Ureter (tissue), 1 donor: ENCODE measurements at regions not wholly inside any gene's neighbourhood (a gene's known extent, or its start where the extent isn't known, plus 50 kb on each side); places are given as distances from the start of the nearest gene placed in this dataset.

Experiments
- DNase-seq: peaks from one replicate; pipeline ENCODE4 v3.0.0-alpha.2; 2020; ENCODE audit warnings: low spot score
- donor health status: DM: yes; HTN: yes; CAD: no.

DNA sequence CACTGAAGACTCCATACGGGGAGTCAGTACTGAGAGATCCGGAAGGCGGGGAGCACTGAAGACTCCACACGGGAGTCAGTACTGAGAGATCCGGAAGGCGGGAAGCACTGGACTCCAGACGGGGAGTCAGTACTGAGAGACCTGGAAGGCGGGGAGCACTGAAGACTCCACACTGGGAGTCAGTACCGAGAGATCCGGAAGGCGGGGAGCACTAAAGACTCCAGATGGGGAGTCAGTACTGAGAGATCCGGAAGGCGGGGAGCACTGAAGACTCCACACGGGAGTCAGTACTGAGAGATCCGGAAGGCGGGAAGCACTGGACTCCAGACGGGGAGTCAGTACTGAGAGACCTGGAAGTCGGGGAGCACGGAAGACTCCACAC lies 77.2 kb downstream of the DLL1 start:
- peak; percentile 18 for DNase-seq

DNA sequence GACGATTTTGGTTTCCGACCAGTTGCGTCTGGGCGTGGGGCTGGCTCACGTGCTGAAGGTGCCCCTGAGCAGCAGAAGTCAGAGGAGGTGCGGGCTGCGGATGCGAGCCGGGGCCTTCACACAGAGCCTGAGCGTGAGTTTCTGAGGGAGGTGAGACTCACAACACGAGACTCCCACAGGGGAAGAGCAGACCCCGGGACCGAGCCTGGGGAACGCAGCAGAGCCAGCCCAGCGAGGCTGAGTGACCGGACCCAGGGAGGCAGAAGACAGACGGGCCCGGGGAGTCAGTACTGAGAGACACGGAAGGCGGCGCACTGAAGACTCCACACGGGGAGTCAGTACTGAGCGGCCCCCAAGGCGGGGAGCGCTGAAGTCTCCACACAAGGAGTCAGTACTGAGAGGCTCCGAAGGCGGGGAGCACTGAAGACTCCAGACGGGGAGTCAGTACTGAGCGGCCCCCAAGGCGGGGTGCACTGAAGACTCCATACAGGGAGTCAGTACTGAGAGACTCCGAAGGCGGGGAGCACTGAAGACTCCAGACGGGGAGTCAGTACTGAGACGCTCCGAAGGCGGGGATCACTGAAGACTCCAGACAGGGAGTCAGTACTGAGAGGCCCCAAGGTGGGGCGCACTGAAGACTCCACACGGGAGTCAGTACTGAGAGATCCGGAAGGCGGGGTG lies 77.8 kb downstream of the DLL1 start:
- peak; percentile 37 for DNase-seq

- peak; percentile 32 for DNase-seq
Measured at GRCh38 chr6:170212051-170212756, 78.7 kb downstream of the DLL1 start.

DNA sequence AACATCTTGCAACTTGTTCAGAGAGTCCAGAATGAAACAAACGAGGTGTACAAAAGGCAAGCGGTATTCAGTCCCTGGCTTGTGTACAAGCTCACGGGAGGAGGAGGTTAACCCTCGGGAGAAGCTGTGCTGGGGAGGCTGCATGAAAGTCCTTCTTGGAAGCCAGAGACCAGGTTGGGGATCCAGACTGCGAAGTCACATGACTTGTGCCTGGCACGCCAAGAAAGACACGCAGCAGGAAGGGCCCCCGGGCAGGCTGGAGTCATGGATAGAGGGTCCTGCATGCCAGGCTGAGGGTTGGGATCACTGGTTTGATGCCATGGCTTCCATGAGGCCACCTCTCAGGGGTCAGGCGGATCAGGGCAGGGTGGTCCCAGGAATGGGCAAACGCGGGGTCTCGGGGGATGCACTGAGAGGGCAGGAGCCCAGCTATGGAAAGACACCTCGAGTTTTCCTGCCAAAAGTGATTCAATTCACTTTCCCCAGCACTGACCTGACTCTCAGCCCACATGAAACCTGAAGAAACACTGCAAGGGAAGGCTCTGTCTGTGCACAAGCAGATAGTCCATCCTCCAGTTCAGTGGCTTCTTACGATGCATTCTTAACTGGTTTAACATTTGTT lies 79.4 kb downstream of the DLL1 start:
- DNase-seq, result peak; percentile 31

GRCh38 chr6:170210651-170211403 lies 80.1 kb downstream of the DLL1 start:
- peak; percentile 14 for DNase-seq

GRCh38 chr6:170210026-170210390 lies 80.9 kb downstream of the DLL1 start:
- no peak for DNase-seq

DNA sequence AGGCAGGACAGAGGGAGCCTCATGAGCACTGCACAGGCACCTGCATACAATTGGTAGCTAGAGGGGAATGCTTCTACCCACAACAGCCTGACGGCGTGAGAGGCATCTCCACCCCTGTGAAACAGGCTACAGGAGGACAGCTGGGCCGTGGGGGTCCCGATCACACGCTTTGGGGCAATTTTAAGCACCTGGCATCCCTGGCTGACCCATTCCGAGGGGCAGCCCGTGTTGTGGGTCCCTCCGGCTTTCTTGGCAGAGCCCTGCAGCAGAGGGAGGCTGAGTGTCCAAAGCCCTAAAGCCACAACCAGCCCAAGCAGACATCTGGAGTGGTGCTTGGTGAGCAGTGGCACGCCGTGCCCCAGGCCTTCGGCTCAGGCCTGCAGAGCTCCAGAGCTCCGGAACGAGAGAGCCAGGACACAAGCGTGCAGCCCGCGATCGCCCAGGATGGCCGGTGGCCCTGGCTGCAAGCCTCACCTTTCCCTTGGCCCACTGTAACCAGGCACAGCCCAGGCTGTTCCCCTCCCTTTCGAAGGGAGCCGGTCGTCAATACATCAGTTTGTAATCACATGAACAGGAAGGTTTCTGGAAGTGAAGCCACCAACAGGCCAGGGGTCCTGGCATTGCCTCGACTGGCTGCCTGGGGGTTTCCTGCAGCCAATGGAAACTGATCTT lies 81.4 kb downstream of the DLL1 start:
- DNase-seq, result peak; percentile 37

DNA sequence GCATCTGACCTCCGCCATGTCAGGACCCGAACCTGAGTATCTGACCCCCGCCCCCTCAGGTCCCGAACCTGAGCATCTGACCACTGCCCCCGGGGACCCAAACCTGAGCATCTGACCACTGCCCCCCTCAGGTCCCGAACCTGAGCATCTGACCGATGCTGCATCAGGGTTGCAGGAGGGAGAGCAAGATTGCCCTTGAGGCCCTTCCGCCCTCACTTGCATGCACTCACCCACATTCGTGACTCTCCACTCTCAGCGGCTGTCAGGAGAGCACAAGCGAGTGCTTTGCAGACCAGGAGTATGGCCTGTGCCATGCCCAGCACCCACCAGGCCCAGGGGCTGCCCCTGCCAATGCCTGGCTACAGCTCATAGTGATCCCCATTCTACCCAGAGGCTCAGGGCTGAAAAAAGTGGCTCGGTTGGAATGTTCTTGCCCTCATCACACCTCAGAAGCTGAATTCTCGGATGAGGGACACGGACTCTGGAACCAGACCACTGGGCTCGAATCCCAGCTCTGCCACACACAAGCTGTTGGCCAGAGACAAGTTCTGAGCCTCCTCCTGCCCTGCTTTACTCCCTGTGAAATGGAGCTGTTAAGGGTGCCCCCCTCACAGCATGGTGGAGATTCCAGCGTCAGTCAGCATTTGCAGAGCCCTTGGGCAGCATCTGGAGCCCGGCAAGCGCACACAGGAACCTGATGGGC lies 82.1 kb downstream of the DLL1 start:
- DNase-seq, result peak; percentile 29

GRCh38 chr6:170208182-170208601 lies 82.7 kb downstream of the DLL1 start:
- DNase-seq, result no peak

GRCh38 chr6:170207586-170208181 lies 83.2 kb downstream of the DLL1 start:
- no peak for DNase-seq

DNA sequence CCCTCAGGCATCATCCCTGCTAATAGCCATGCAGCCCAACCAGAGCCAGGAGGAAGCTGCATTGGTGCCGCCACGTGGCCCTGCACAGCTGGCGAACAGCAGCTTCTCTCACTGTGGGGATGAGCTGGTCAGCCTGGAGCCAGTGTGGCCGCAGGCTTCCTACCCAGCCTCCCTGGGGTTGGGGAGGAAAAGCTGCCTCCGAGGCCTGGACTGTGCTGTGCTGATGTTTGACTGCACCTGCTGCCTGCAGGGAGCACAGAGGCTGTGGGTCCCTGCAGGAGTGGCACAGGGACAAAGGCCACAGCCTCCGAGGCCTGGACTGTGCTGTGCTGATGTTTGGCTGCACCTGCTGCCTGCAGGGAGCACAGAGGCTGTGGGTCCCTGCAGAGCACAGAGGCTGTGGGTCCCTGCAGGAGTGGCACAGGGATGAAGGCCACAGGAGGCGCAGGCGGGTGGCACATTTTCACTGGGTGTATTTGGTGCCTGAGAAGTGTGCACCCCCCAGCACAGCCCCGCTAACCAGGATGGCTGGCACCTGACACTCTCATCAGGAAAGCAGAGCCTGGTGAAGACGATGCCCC lies 83.9 kb downstream of the DLL1 start:
- peak; percentile 37 for DNase-seq

GRCh38 chr6:170206317-170206621 lies 84.6 kb downstream of the DLL1 start:
- no peak for DNase-seq

DNA sequence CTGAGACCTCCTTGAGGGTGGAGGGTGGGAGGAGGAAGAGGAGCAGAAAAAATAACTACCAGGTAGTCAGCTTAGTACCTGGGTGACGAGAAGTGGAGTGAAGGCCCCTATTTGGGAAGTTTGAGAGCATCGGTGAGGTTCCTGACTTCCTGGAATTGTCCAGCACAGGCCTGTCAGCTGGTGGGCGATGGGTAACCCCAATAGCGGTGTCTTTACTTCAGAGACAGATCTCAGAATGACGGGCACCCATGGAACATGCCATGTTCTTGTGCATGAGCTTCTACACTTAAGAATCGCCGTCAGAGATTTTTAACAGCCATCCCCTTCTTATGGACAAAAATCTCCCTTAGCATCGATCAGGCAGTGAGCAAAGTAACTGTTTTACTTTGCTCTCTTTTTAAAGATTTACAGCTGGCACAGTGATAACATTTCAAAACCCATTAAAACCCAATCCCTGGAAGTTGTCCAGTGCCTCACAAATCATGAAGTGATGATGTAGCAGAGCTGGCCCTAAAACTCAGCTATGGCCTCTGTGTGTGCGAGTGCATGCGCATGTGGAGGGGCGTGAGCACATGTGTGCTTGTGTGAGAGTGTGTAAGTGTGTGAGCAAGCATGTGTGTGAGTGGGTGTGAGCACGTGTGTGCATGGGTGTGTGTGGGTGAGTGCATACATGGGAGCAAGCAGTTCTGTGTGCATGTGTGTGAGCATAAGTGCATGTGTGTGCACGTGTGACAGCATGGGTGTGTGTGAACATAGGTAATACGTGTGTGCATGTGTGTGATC lies 85.2 kb downstream of the DLL1 start:
- peak; percentile 29 for DNase-seq

DNA sequence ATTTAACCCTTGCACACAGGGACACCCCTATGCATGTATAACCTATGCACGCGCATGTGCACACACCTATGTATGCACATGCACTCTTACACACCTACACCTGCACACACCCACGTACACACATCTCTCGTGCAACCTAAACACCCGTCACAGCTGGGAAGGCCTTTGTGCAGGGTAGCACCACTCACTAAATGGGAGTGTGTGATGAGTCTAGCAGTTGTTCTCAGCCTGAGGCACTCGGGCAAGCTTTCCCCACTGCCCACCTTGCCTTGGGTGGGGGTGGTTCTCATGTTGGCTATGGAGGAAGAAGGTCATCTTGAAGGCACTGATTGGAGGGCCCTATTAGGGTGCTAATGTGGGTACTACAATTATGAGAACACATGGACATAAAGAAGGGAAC lies 85.8 kb downstream of the DLL1 start:
- peak; percentile 31 for DNase-seq

DNA sequence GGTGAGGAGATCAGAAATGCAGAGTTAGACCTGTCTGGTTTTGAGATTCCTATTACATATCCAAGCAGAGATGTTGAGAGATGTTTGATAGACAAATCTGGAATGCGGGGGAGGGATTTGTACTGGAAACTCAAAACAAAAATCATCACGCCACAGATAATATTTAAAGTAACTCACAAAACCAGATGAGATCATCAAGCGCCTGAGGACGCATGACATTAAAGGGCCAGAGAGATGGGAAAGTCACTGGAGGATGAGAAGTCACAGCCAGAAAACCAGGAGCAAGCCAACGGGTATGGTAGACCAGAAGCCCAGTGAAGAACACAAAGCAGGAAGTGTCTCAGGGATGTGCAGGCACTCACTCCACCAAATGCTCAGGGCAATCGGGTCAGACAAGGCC lies 87.7 kb downstream of the DLL1 start:
- DNase-seq, result no peak

DNA sequence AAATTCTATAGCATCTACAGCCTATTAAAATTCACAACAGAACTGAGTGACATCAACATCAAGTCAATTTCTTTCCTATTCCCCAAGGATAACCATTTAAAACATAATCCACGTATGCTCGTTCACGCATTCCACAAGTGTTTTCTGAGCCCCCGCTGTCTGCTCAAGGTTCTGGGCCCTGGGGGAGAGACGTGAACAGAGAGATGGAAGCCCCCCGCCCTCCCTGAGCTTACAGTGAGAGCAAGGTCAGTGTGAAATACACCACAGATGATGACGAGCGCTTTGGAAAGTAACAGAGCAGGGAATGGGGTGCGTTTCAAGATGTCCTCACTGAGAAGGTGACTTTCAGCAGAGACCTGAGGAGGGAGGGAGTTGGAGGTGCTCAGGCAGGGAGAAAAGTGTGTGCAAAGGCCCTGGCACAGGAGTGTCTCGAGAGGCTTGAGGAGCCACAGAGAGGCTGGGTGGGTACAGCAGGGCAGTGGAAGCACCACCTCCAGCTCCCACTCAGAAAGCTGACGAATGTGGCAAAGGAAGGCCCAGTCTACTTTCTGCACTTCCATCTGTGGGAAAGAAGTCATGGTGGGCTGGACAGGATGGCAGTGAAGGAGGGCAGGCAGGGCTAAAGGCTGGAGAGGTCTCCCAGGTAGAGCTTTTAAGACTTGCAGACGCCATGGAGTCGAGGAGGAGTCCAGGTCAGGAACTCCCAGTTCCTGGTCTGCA lies 88.3 kb downstream of the DLL1 start:
- no peak for DNase-seq

DNA sequence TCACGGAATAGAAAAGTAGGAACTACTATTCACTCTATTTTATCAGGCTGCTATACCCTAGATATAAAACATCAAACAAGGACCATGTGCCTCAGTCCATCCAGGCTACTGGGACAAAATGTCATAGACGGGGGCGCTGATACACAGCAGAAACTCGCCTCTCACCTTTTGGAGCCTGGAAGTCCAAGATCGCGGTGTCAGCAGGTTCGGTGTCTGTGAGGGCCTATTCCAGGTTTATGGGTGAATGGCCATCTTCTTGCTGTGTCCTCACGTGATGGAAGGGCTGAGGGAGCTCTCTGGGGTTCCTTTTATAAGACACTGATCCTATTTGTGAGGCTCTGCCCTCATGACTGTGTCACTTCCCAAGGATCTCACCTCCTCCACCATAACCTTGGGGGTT lies 89.5 kb downstream of the DLL1 start:
- DNase-seq, result no peak

DNA sequence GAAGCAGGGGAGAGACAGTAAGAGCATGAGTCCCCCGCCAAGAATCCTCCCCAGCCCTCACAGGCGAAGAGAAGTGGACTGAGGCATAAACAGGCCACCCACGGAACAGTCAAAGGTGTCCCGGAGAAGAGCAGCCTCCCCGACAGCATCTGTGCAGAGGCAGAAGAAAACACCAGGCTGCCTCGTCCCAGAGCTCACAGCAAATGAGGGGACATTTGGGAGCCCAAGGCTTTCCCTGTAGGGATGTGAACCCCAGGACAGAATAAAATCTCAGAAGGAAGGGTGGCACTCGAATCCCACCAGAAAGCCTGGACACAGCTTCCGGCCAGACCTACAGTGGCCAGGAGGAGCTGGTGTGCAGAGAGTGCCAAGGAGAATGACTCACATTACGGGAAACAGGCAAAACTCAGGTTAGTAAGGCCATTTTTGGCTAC lies 90.4 kb downstream of the DLL1 start:
- no peak for DNase-seq

DNA sequence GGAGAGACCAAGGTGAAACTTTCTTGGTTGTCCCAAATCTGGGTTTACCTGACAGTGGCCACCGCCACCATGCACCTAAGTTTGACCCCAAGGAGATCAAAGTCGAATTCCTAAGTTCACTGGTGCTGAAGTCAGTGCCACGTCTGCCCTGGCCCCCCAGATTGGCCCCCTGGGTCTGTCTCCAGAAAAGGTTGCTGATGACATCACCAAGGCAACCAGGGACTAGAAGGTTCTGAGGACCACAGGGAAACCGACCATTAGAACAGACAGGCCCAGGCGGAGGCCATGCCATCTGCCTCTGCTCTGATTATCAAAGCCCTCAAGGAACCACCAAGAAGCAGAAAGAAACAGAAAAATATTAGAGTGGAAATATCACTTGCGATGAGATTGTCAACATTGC lies 91.2 kb downstream of the DLL1 start:
- no peak for DNase-seq
